Panc1 (cell line): ENCODE measurements at regions not wholly inside any gene's neighbourhood (a gene's known extent, or its start where the extent isn't known, plus 50 kb on each side); places are given as distances from the start of the nearest gene placed in this dataset.

Experiments
- ATAC-seq: fragments of 200-7000 bp; cut with Tn5 transposase; 2 replicates; pipeline ENCODE4 v1.9.1; 2020; ENCODE audit warnings: mild to moderate bottlenecking, moderate library complexity
- BruUV-seq: library from RNA; stranded (reverse); fragments of 400-500 nt; replicated peaks from 2 replicates; lab custom pipeline; 2021; lab: Mats Ljungman, UMichigan
- CTCF ChIA-PET: fragments of 300-600 bp; sonication (Branson Sonifier 250); formaldehyde crosslinking; loops from one replicate; lab custom pipeline; 2022; ENCODE audit warnings: antibody characterized with exemption; lab: Charles Lee
- POLR2A ChIA-PET: fragments of 300-600 bp; sonication (Branson Sonifier 250); formaldehyde crosslinking; loops from one replicate; lab custom pipeline; 2022; ENCODE audit warnings: antibody characterized with exemption; lab: Charles Lee
- DNase-seq: peaks from one replicate; pipeline ENCODE4 v3.0.0-alpha.2; 2010; ENCODE audit warnings: low read depth, low spot score
- H3K27ac ChIP-seq: 2 replicates; pipeline ENCODE4 v1.5.1; 2011; ENCODE audit warnings: mild to moderate bottlenecking, low read length, inconsistent platforms
- H3K27me3 ChIP-seq: fragments of 200-500 bp; sonication (Bioruptor generic); 2 replicates; pipeline ENCODE4 v1.6.0; 2014; ENCODE audit warnings: low read length, inconsistent platforms; ENCODE audit not compliant: control insufficient read depth, insufficient read depth
- H3K36me3 ChIP-seq: fragments of 200-500 bp; sonication (Bioruptor generic); 2 replicates; pipeline ENCODE4 v1.5.1; 2014; ENCODE audit warnings: inconsistent platforms, mild to moderate bottlenecking, low read length, moderate library complexity; ENCODE audit not compliant: control insufficient read depth, insufficient read depth
- H3K4me1 ChIP-seq: 2 replicates; pipeline ENCODE4 v1.5.1; 2011; ENCODE audit warnings: inconsistent platforms, mild to moderate bottlenecking, low read length, moderate library complexity; ENCODE audit not compliant: control insufficient read depth, insufficient read depth
- H3K4me3 ChIP-seq, 2 experiments: 2 replicates each; pipeline ENCODE4 v1.5.1; 2011 to 2012; ENCODE audit warnings: low read depth in 2 of 2, low read length in 2 of 2, mild to moderate bottlenecking in 2 of 2, inconsistent platforms in 1 of 2, moderate library complexity in 1 of 2
- H3K9me3 ChIP-seq: fragments of 200-500 bp; sonication (Bioruptor generic); 2 replicates; pipeline ENCODE4 v1.5.1; 2014; ENCODE audit warnings: low read depth, mild to moderate bottlenecking, inconsistent platforms, low read length, moderate library complexity; ENCODE audit not compliant: control insufficient read depth, insufficient read depth
- POLR2AphosphoS5 ChIP-seq: IDR thresholded peaks from 2 replicates; pipeline ENCODE4 v1.6.1; 2012; ENCODE audit warnings: mild to moderate bottlenecking, low read depth, low read length, moderate library complexity
- SIN3A ChIP-seq: IDR thresholded peaks from 2 replicates; pipeline ENCODE4 v1.6.1; 2012; ENCODE audit warnings: low read depth, mild to moderate bottlenecking, low read length, moderate library complexity, borderline replicate concordance; ENCODE audit not compliant: insufficient read depth
- TCF7L2 ChIP-seq: IDR thresholded peaks from 2 replicates; pipeline ENCODE4 v1.6.1; 2011; ENCODE audit warnings: mild to moderate bottlenecking, low read depth, low read length, inconsistent platforms
- in situ Hi-C: cut with HindIII; loops from 2 replicates; pipeline ENCODE4 v1.10.0; 2016; ENCODE audit warnings: low sequenced_read_pairs, low pct_unique_long_range_greater_than_20kb
- intact Hi-C: fragments of 100-400 bp; cut with micrococcal nuclease; formaldehyde crosslinking; loops from one replicate; pipeline ENCODE4 v1.10.0; 2022; ENCODE audit not compliant: unreplicated experiment
- TF ChIP-seq, protein P1 (sequence below), 2 experiments: IDR thresholded peaks; 2 replicates each; pipeline ENCODE4 v1.6.1; 2011 to 2012; ENCODE audit warnings: low read depth in 2 of 2, control low read depth in 1 of 2, low read length in 1 of 2, mild to moderate bottlenecking in 1 of 2, moderate library complexity in 1 of 2; ENCODE audit not compliant: insufficient read depth in 1 of 2
- TF ChIP-seq, protein P2 (sequence below): fragments of 450-650 bp; IDR thresholded peaks from 2 replicates; pipeline ENCODE4 v1.5.1; 2017; ENCODE audit warnings: mild to moderate bottlenecking

DNA sequence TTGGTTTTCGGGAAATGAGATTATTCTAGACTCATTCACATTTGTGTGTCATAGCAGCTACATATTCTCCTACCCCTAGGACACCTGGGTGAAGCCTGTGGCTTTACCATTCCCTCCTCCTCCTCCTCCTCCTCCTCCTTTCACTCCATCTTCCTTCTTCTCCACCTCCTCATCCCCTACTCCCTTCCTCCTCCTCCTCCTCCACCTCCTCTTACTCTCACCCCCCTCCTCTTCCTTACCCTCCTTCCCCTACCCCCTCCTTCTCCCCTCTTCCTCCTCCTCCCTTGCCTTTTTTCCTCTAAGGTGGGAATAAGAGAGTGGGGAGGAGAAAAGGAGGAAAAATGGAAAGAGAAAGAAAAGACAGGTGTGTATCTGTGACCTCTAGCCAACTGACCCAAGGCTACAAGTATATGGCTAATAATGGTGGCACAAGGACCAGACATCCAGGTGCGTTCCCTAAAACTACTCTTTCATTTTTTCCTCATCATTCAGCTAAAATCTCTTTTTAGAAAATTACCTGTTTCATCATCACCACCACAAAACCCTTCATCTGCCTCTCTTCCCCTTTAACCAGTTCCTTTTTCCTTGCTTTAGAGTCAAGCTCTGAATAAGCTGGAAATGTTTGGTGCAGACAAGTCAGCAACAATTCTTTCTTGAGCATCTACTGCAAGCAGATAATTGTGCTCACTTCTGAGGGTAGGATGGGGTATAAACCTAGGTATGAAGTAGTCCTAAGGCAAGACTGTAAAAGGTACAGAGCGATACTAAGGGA lies 149.8 kb upstream of the FOXN3 start:
- TF ChIP-seq POLR2AphosphoS5, result no peak
- no peak for TF ChIP-seq TCF7L2
- TF ChIP-seq, protein P1, sequence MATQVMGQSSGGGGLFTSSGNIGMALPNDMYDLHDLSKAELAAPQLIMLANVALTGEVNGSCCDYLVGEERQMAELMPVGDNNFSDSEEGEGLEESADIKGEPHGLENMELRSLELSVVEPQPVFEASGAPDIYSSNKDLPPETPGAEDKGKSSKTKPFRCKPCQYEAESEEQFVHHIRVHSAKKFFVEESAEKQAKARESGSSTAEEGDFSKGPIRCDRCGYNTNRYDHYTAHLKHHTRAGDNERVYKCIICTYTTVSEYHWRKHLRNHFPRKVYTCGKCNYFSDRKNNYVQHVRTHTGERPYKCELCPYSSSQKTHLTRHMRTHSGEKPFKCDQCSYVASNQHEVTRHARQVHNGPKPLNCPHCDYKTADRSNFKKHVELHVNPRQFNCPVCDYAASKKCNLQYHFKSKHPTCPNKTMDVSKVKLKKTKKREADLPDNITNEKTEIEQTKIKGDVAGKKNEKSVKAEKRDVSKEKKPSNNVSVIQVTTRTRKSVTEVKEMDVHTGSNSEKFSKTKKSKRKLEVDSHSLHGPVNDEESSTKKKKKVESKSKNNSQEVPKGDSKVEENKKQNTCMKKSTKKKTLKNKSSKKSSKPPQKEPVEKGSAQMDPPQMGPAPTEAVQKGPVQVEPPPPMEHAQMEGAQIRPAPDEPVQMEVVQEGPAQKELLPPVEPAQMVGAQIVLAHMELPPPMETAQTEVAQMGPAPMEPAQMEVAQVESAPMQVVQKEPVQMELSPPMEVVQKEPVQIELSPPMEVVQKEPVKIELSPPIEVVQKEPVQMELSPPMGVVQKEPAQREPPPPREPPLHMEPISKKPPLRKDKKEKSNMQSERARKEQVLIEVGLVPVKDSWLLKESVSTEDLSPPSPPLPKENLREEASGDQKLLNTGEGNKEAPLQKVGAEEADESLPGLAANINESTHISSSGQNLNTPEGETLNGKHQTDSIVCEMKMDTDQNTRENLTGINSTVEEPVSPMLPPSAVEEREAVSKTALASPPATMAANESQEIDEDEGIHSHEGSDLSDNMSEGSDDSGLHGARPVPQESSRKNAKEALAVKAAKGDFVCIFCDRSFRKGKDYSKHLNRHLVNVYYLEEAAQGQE (IDR thresholded peaks at IDR 0.05; ENCODE audit: insufficient read depth in 1 of 2, low read depth in 2 of 2, low read length in 1 of 2), result no peak
- no peak for TF ChIP-seq SIN3A
- TF ChIP-seq, protein P2, sequence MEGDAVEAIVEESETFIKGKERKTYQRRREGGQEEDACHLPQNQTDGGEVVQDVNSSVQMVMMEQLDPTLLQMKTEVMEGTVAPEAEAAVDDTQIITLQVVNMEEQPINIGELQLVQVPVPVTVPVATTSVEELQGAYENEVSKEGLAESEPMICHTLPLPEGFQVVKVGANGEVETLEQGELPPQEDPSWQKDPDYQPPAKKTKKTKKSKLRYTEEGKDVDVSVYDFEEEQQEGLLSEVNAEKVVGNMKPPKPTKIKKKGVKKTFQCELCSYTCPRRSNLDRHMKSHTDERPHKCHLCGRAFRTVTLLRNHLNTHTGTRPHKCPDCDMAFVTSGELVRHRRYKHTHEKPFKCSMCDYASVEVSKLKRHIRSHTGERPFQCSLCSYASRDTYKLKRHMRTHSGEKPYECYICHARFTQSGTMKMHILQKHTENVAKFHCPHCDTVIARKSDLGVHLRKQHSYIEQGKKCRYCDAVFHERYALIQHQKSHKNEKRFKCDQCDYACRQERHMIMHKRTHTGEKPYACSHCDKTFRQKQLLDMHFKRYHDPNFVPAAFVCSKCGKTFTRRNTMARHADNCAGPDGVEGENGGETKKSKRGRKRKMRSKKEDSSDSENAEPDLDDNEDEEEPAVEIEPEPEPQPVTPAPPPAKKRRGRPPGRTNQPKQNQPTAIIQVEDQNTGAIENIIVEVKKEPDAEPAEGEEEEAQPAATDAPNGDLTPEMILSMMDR, result no peak
- H3K4me1 ChIP-seq, result no peaks in the 10 kb centered on the region
- in situ Hi-C loops (no loop called here), intact Hi-C loops (no loop called here)
- no peak overlapping the region for H3K4me3 ChIP-seq
- H3K27ac ChIP-seq, result no peak overlapping the region
- ATAC-seq, result no peak
- no peaks in the 10 kb centered on the region for H3K9me3 ChIP-seq
- H3K27me3 ChIP-seq, result no peaks in the 10 kb centered on the region; the same call in 1 of the 2 replicates
- ChIA-PET POLR2A (no interaction called here), CTCF (no interaction called here)
- H3K36me3 ChIP-seq, result no peaks in the 10 kb centered on the region
- no TSS peak for BruUV-seq
- no peak for DNase-seq

DNA sequence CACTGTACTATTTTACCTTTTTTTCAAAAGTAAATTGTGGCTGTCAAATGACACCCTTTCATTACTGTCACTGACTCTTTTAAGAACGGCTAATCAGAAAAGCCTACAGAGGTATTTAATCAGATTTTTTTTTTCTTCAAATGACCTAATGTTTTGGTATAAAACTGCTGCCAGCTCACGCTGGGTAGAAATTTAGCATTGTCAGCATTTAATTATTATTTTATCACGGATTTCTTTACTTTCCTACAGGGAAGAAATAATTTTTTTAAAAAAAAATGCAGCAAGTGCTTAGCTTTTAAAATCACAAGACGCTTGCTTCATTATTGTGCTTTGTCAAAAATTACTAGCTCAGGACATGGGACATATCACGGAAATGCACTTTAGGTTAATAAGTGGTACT lies 149.1 kb upstream of the FOXN3 start:
- H3K9me3 ChIP-seq, result no peaks in the 10 kb centered on the region
- in situ Hi-C loops (no loop called here), intact Hi-C loops (no loop called here)
- H3K36me3 ChIP-seq, result no peaks in the 10 kb centered on the region
- DNase-seq, result no peak
- no peak overlapping the region for H3K27ac ChIP-seq
- no peak overlapping the region for H3K4me3 ChIP-seq
- CTCF ChIA-PET, result no interaction called here
- POLR2A ChIA-PET, result no interaction called here
- BruUV-seq, result no TSS peak
- H3K4me1 ChIP-seq, result no peaks in the 10 kb centered on the region
- TF ChIP-seq, protein P2, result no peak
- TF ChIP-seq TCF7L2 (no peak), SIN3A (no peak), POLR2AphosphoS5 (no peak)
- TF ChIP-seq, protein P1 (IDR thresholded peaks at IDR 0.05; ENCODE audit: insufficient read depth in 1 of 2, low read depth in 2 of 2, low read length in 1 of 2), result no peak
- H3K27me3 ChIP-seq, result no peaks in the 10 kb centered on the region; the same call in 1 of the 2 replicates
- no peak for ATAC-seq
